ENCODE measurements at regions not wholly inside any gene's neighbourhood (a gene's known extent, or its start where the extent isn't known, plus 50 kb on each side); places are given as distances from the start of the nearest gene placed in this dataset.

- TF ChIP-seq CTCF (IDR thresholded peaks at IDR 0.05; ENCODE audit: insufficient read depth, low read depth, low read length) = no peak
- no peak for TF ChIP-seq EZH2 (IDR thresholded peaks at IDR 0.05; ENCODE audit: insufficient read depth, low read length)
Measured at GRCh38 chr16:55138298-55138697, 185.7 kb upstream of the IRX6 start.
